ENCODE measurements at regions not wholly inside any gene's neighbourhood (a gene's known extent, or its start where the extent isn't known, plus 50 kb on each side); places are given as distances from the start of the nearest gene placed in this dataset.
"Not testable (repeated sequence)": the region's sequence is repeated elsewhere in the genome, so short reads cannot be mapped to it uniquely, and the experiment has no call there.

DNA sequence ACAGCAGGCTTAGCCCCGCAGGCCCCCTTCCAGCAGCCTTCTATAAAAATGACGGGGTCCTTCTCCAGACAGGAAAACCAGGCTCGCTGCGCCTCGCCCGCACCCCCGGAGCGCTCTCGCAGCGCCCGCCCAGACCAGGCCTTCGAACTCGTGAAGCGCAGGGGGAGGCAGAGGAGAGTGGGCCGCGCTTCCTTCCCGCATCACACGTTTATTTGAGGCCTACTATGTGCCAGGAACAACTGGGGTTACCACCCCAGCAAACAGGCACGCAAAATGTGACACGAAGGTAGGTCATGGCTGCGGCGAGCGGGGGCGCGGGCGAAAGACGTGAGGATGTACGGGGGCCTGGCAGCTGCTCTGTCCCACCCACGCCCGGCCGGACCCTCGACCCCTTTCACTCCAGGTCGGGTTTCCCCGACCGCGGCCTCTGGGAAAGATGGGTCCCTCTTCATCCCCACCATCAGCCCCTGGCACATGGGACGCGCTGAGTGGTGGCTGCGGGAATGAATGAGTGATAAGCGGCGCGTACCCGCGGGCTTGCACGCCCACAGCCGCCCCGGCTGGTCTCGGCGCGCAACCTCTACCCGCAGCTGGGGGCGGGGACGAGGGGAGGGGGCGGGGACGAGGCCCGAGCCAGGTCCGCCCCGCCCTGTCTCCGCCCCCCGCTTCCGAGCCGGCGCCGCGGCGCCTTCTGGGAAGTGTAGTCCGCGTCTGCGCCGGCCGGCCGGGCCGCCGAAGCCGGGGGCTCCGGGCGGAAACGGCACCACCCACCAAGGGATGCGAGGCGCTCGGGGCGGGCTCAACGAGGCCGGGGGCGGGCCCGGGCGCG lies 59.1 kb downstream of the ZNF467 start:
- DNase-seq, result peak; percentile 93

DNA sequence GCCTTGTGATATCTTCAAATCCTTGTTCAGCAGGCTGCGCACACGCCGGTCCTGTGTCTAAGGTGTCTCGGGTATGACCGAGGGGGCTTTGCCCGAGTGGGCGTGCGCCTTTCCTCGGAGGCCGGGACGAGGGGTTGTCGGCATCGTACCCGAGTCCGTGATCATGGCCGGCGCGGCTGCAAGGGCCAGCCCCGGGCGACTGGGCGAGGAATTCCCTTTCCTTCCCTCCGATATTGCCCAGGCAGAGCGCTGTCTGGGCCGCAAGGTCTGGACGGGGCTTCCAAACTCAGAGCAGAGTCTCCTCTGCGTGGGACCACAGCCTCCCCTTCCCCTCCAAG lies 59.7 kb downstream of the ZNF467 start:
- no peak for DNase-seq

DNA sequence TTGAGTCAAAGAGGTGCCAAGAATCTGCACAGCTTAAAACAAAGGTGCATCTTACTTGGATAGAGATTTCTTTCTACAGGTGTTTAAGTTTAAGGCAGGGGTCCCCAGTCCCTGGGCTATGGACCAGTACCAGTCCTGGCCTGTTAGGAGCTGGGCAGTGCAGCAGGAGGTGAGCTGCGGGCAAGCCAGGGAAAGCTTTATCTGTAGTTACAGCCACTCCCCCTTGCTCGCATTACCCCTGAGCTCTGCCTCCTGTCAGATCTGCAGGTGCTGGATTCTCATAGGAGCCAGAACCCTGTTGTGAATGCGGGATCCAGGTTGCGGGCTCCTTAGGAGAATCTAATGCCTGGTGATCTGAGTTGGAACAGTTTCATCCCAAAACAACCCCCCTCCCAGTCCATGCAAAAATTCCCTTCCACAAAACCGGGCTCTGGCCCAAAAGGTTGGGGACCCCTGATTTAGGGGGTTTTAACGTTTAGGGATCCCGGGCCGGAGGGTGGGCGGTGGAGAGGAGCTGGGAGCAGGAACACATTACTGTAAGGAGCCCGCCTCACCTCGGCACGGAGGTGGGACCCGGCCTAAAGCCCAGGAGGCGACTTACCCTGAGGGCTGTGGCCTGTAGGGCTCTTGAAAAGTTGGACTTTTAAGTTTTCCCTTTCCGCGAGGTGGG lies 60.2 kb downstream of the ZNF467 start:
- DNase-seq, result no peak

DNA sequence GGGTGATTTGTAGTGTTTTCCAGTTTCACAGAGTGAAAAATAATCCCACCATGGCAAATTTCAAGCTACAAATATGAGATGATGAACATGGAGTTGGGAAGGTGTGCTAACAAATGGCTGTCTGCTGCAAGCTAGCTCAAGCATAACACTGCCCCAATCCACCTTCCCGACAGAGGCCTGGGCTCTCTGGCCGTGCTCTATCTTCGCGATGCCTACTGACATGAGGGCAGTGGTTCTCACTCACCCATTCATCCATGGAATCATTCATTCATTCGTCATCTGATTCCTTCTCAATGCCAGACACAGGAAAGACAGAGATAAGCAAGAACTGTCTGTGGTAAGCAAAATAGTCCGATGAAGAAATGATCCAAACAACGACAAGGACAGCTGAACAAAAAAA lies 65.4 kb downstream of the ZNF467 start:
- no peak for DNase-seq

DNA sequence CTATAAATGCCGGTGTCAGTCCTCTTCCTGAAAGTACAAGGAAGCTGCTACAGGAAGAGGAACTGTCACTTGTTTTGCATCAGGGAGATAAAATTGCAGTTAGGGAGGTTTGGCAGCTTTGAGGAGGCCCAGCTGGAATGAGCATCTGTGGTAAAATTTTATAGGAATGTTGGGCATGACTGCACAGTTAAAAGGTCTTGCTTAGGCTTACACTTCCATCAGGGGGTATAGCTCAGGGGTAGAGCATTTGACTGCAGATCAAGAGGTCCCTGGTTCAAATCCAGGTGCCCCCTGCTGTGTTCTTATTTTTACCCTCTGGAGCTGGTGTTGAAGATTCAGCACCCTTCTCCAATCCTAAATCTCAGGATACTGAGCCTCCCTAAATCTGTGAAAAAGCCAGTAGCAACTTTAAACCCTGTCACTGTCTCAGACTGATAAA lies 65.9 kb downstream of the ZNF467 start:
- no peak for DNase-seq

DNA sequence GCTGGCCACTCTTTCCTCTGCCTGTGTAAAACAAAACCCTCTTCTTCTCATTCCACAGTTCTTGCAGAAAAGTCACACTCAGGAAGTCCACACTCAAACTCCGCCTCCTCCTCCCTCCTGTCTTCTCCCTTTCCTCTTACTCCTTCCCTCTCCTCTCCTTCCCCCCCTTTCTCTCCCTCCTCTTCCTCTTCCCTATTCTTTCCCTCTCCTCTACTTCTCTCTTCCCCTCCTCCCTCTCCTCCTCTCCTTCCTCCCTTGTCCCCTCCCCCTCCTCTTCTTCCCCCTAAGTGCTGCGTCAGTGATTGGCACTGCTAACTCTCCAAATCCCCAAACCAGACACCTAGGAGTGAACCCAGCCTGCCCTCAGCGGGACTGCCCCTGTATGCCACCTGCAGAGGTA lies 67.0 kb downstream of the ZNF467 start:
- DNase-seq, result no peak

DNA sequence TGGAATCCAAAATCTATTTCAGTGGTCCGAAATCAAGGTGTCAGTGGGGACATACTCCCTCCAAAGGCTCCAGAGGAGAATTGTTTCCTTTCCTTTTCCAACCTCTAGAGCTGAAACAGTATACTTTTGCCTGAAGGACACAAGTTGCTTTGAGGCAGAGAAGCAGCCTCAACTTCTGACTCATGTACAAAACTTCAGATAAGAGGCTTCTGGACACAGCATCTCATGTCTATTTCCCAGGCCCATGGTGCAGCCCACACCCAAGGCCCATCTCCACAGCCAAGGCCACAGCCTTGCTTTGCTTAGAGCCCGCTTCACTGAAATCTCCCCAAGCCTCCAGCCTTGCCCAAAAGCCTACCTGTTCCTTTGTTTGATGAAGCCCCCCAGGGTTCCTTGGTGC lies 68.9 kb downstream of the ZNF467 start:
- no peak for DNase-seq

DNA sequence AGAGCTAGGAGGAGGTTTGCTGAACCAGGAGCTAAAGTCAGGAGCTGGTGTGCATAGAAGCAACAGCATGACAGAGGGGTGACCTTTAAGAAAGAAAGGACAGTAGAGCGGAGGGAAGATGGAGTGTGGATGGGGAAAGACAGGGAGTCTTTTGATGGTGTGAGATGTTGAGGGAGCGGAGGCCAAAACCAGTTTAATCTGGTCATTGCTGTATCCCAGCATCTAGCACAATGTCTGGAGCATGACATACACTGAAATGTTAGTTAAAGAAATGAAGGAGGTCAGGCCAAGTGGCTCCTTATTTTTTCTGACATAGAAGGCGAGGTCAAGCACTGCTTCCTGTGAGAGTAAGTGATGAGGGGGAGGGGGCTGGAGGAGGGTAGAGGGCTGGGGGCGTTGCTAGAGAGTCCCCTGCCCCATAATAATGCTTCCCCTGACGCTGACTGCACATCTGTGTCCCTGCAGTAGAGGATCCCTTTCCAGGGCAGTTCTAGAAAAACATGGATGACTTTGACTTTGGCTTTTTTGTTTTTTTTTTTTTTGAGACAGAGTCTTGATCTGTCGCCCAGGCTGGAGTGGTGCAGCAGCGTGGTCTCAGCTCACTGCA lies 70.2 kb downstream of the ZNF467 start:
- DNase-seq, result no peak

DNA sequence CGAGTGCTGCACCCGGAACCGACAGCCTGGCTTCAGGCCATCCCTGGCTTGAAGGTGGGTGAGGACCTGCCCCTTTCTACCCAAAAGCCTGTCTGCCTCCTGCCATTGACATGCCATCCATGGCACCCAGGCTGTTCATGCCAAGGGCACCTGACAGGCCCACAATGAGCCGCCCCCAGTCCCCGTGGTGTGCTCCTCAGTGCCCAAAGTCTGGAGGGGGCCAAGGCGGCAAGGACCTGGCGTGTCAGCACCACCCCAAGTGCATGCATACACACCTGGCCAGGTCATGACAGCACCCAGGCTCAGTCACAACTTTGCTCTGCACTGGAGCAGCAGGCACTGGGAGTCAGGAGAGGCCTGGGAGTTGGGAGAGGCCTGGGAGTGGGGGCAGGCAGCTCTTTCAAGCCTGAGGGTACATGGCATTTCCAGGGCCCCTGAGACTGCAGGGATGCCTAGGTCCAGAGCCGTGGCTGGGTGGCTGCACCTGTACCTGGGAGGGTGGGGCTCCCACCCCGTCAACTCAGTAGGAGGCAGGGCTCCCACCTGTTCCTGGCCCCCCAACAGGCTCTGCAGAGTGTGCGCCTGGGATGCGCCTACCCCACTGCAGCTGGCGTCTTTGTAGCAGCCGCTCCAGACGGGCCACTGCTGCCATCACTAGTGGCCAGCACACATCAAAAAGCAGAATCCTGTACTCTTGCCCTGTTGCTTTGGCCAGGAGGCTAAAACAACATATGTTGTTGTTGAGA lies 71.7 kb downstream of the ZNF467 start:
- DNase-seq, result no peak

DNA sequence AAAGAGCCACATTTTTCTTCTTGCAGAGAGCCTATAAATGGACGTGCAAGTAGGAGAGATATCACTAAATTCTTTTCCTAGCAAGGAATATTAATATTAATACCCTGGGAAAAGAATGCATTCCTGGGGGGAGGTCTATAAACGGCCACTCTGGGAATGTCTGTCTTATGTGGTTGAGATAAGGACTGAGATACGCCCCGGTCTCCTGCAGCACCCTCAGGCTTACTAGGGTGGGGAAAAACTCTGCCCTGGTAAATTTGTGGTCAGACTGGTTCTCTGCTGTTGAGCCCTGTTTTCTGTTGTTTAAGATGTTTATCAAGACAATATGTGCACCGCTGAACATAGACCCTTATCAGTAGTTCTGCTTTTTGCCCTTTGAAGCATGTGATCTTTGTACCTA lies 75.6 kb downstream of the ZNF467 start:
- DNase-seq, result not testable (repeated sequence)

DNA sequence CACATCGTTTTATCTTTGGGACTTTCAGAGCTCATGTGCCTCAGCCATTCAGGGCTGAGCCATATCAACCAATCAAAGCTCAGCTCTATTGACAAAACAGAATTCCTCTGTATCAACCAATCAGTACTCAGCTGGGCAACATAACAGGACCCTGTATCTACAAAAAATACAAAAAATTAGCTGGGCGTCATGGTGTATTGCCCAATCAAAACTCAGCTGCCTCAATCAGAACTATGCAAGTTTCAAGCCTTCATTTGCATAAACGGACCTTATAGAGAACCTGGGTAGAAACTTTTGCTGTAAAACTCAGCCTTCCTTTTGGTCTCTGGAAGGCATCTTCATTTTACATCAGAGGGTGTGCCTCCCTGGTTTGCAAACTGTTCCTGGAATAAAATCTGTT lies 77.1 kb downstream of the ZNF467 start:
- DNase-seq, result no peak

DNA sequence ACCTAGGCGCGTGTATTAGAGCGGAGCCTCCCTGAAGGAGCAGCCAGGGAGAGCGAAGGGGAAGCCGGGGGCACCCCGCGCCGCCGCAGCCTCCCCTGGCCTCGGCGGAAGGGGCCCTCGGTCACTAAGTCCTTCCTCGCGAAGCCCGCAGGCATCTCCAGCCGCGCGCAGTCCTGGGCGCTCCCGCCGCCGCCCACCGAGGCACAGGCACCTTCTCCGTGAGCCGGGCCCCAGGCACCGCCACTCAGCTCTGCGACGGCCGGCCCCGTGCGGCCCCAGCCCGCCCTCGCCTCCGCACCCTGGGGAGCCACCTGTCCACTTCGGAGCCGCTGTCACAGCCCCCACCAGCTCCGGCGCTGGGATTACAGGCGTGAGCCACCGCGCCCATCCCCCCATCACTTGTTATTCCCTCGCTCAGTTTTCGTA lies 80.8 kb downstream of the ZNF467 start:
- no peak for DNase-seq

DNA sequence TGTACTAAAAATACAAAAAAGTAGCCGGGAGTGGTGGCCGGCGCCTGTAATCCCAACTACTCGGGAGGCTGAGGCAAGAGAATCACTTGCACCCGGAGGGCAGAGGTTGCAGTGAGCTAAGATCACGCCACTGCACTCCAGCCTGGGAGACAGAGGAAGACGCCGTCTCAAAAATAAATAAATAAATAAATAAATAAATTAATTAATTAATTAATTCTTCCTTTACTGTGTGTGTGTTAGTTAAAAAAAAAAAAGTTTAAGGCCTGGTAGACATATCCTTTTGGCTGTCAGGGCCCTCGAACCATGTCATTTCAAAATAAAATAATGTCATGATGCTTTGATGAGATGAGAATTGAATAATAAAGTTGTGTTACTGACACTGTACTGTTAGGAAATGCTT lies 81.3 kb downstream of the ZNF467 start:
- no peak for DNase-seq

DNA sequence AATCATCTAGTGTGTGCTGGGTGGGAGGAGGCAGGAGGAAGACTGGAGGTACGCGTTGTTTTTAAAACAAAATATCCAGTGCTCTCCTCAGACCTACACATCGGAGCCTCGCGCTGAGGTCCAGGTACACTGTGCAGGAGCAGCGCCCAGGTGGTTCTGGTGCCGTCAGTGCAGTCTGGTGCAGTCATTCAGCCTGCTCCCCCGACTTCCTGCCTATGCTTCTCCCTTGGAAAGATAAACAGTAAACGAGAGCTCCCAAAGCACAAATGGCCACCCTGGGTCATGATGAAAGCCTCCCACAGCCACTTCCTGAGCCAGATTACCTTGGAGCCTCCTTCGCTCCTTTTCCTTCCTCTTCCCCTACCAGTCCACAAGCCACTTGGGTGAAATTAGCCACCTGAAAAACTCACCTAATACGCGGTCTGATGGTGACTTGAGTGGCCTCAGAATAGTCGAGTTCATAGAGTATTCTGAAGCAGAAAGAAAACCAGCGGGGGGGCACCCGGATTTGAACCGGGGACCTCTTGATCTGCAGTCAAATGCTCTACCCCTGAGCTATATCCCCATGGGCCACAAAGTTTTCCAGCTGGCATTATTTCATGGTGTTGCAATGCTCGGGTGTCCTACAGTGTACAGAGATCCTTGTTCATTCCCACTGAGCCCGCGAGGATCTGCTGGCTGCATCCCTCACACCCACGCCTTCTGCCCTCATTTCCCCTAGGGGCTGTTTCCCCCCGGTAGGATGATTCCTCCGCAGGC lies 82.5 kb downstream of the ZNF467 start:
- DNase-seq, result no peak

DNA sequence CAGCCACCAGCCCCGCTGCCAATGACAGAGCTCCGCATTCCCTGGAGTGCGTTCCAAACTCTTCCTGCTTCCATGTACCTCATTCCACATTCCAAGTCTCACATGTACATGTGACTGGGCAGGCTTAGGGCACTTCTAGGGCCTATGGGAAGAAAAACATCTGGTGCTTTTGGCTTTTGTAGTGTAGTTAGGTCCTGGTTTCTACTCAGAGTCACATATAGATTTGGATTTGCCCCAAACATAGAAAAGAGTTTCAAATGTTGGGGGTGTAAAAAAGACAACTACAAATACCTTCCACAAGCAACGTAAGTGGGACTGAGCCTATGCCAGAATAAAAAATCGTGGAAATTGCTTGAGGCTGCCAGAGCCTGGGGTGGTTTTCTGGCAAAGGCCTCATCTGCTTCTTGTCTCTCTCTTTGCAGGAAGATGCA lies 84.1 kb downstream of the ZNF467 start:
- DNase-seq, result no peak

DNA sequence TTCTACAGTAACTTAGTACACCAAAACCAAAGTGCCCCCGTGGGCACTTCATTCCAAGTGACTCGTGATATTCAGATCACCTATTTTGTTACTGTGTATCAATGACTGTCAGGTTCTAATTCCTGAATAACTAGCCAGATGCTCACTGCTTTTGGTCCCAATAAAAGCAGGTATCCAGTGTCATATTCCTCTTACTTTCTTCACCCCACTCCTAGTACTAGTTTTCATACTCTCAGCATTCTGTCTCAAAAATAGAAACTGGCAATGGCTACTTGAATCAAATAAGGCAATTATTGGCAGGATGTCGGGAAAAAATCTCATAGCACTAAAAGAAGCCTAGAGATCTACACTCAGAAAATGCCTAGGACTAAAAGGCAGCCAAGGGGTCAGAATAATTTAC lies 84.6 kb downstream of the ZNF467 start:
- DNase-seq, result no peak

DNA sequence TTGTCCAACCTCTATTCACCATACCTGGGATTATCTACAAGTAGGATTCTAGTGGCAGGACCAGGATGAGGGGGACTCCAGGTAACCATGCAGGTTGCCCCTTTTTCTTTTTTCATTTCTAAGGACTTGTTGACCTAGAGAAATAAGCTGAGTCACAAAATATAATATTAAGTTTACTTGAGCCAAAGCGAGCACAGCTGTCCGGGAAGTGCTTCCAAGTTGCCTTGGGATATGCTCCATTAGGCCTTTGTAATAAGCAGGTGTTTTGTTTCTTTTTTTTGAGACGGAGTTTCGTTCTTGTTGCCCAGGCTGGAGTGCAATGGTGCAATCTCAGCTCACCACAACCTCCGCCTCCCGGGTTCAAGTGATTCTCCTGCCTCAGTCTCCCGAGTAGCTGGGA lies 85.6 kb downstream of the ZNF467 start:
- not testable (repeated sequence) for DNase-seq

DNA sequence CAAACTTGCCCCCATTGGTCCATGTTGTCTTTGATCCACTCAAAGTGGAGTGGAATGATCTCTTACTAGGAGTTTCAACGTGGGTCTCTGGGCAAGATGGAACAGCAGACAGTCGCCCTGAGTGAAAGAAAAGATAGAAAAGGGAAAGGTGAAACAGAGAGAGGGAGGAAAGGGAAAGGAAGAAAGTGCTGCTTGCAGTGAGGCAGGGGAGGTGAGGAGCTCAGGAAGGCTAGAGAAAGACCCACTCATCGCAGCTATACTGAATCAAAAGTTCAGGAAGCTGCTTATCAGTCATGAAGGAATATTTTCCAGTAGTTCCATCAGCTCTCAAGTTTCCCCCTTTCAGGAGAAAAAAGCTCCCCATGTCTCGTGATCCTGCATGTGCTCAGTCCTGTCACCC lies 86.9 kb downstream of the ZNF467 start:
- DNase-seq, result no peak

DNA sequence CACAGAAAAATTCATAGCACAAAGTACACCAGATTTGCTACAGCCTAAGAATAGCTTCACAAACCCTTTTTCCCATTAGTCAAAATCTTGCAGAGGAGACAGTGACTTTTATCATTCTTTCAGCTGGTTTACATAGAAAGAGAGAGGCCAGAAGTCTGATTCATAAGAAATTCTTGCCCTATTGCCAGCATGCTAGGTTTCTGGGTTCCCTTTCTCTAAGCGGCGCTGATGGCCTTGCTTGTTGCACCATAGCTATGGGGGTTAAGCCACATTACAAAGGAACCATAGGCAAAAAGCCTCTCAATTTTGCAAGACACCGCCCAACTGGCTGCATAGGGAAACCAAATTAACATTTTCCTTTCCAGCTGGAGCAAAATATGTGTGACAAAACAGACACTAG lies 87.4 kb downstream of the ZNF467 start:
- DNase-seq, result no peak

DNA sequence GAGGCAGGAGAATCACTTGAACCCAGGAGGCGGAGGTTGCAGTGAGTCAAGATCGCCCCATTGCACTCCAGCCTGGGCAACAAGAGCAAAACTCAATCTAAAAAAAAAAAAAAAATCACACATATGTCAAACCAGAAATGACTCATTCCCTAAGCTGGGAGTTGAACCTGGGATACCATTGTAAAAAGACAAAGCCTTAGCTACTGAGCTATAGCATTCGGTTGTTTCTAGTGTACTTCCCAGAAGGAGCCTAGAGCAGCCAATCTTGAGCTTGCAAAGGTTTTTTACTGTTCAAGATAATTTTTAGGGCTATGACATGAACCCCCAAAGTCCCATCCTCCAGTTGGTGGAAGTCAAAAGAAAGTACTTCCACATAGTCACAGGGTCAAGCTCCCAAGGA lies 87.9 kb downstream of the ZNF467 start:
- DNase-seq, result no peak

DNA sequence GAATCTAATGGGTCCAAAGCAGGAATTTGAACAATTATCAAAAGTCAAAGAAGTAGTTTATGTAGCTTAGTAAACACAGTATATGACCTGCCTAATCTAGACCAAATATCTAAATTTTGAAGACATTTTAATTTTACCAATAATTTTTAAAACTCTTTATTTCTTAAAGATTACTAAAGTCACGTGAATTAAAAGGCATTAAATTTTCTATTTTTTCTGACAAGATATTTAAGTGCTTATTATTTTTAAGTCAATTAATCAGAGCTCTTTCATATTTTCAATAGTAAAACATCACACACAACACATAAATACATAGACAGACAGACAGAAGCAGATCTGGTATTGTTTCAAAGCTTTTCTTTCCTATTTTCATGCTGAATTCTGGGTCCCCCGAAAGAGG lies 89.5 kb downstream of the ZNF467 start:
- no peak for DNase-seq

DNA sequence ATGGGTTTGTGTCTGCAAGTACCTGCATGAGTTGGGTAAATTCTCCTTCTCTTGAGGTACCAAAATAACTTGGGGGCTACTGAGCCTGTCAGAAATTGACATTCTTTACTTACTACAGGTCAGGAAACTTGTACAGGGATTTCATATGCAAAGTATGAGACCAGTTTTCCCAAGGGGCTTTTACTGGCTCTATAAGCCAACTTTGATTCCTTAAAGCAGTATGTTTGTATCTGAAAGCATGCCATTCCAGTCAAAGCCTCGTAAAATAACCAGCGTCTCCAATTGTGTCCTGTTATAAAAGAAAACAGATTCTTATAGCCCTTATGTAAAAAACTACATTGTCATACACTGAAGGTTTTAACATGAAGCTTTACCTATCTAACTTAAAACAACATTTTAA lies 90.2 kb downstream of the ZNF467 start:
- no peak for DNase-seq

DNA sequence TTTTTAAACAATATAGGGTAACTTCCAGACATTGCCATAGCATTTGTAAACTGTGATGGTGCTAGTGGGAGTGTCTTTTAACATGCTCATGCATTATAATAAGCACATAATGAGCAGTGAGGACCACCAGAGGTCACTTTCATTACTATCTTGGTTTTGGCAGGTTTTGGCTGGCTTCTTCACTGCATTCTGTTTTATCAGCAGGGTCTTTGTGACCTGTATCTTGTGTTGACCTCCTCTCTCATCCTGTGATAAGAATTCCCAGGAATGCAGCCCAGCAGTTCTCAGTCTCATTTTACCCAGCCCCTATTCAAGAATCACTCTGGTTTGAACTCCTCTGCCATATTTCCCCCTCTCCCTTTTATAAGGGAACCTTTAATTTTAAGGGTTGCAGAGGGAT lies 91.3 kb downstream of the ZNF467 start:
- no peak for DNase-seq
